HG03045 (cell line): ENCODE measurements at regions not wholly inside any gene's neighbourhood (a gene's known extent, or its start where the extent isn't known, plus 50 kb on each side); places are given as distances from the start of the nearest gene placed in this dataset.
"Not testable (repeated sequence)": the region's sequence is repeated elsewhere in the genome, so short reads cannot be mapped to it uniquely, and the experiment has no call there.

Experiments
- ATAC-seq: cut with Tn5 transposase; IDR thresholded peaks from one replicate; pipeline ENCODE4 v1.9.1; 2021; ENCODE audit warnings: mild to moderate bottlenecking, moderate library complexity; ENCODE audit not compliant: unreplicated experiment

DNA sequence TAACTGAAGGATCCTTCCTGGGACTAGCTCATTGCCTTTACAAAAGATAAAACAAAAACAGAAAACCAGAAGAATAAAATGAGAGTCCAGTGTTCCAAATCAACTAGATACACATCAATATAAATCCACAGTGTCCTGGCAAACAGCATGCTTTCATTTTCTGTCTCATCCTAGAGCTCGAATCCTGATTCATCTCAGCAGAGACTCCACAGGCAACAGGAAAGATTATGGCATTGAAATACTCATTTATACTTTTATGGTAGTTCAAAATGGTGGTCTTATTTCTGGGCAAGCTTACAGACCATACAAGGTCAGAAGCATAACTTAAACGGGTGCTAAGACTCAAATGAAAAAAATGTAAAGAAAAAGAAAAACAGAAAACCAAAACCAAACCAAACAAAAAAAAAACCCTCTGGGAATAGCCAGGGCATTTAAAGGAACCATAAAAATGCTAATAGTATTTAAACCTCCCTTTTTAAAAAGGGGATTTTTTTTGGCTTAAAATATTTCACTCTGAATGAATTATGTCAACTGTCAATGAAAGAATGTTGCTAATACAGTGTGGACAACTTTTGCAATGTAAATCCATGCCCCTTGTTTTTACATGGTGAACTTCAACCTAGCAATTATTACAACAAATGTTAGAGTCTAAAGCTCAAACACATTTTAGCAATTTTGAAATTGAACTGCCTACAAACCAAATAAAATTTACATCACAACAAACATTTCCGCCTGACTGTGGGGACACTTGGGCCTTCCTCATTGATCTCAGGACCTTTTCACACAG lies 57.9 kb downstream of the GPR101 start:
- ATAC-seq = no peak

DNA sequence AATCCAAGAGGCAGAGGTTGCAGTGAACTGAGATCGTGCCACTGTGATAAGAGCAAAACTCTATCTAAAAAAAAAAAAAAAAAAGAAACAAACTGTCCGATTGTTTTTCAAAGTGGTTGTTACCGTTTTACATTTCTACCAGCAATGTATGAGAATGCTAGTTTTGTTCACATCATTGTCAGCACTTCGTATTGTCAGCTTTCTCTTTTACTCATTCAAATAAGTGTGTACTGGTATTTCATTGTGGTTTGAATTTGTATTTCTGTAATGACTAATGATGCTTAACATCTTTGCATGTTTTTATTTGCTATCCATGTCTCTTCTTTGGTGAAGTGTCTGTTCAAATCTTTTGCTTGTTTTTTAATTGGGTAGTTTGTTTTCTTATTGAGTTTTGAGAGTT lies 65.8 kb downstream of the GPR101 start:
- no peak for ATAC-seq

DNA sequence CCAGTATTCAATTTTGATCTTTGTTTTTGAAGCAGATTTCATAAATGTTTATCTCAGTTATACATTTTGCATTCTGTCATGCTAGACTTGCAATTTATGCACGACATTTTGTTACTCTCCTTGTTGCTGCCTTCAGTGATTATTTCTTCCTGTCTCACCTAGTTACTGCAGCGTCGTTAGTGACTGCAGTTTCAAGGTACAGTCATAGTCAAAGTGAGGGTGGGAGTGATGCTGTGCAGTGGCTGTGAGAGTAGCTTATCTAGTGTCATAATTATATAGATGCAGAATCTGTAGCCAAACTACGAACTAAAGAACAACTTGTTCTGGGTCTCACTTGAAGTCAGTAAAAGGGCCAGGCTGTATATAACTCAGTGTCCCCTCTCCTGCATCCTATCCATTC lies 69.8 kb downstream of the GPR101 start:
- ATAC-seq = no peak

DNA sequence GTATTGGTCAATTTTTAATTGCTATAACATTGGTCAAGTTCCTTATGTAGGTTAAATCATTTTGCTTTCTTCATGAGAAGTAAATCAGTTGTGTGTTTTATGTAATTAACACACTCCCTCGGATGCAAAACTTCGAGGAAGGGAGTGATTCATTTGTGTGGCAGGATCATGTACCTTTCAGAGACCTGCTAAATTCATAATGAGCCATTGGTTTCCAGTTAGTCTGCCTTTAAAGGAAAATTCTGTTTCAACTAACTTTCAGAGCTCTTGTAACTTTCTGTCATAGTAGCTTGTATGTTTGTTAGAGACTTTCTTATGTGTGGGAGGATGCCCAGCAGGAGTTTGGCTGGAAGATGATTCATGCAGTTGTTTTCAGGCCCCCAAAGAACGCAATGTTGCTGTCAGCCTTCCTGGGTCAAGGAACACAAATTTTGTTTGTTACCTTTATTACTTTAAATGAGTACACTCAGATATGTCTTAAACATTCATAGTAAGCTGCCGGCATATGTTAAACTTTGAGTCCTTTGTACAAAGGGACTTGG lies 72.1 kb downstream of the GPR101 start:
- ATAC-seq = no peak

DNA sequence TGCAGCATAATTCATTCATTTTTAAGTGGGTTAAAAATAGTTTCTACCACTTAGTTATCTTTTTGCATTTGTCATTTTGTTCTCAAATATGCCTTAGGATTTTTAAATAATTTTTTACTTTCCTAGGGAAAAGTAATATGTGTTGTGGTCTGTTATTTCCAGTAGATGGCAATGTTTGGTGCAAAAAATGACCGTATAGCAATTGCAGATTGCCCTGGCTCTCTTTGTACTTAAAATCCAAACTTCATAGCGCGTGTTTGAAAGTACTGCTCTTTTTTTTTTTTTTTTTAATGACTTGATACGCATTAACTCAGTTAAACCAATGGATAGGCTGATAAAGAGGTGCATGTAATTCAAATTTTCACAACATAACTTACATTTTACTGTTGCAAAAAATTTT lies 74.4 kb upstream of the RBMX start:
- ATAC-seq = no peak

DNA sequence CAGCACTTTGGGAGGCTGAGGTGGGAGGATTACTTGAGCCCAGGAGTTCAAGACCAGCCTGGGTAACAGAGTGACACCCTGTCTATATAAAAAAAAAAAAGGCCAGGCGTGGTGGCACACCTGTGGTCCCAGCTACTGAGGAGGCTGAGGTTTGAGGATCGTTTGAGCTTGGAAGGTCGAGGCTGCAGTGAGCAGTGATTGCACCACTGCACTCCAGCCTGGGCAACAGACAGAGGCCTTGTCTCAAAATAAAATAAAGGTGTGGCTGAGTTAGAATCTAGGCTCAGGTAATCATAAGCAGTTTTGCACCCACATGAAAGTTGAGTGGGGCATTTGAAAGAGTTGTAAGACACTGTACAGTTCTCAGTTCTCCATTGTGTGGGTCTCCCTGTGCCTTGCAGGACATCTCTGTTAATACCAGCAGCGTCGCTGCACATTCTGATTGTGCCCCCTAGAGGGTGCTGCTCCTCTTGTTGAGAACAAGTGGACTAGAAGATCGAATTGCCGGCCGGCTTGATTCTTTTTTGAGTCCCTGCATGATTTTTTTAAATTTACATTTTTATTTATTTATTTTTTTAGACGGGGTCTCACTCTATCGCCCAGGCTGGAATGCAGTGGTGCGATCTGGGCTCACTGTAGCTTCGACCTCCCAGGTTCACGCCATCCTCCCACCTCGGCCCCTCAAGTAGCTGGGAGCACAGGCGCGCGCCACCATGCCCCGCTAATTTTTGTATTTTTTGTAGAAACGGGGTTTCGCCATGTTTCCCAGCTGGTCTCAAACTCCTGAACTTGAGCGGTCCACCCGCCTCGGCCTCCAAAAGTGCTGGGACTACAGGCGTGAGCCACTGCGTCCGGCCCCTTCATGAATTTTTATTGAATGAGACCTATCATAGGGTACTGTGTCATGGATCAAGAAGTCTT lies 73.6 kb upstream of the RBMX start:
- ATAC-seq = peak; percentile 69

DNA sequence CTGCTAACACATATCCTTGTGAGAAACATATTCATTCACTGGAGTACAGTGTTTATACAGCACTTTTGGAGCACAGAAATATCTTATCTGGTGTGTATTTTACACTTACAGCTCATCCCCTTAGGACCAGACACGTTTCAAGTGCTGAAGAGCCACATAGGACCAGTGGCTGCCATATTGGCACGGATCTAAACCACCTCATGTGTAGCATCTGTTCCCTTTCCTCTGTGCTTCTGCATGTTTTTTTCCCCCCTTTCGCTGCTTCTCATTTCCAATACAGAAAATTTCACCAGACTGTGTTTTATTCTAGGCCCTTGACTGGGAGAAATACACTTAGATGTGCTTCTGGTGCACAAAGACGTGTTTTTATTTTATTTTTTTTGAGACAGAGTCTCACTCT lies 69.7 kb upstream of the RBMX start:
- ATAC-seq = no peak

DNA sequence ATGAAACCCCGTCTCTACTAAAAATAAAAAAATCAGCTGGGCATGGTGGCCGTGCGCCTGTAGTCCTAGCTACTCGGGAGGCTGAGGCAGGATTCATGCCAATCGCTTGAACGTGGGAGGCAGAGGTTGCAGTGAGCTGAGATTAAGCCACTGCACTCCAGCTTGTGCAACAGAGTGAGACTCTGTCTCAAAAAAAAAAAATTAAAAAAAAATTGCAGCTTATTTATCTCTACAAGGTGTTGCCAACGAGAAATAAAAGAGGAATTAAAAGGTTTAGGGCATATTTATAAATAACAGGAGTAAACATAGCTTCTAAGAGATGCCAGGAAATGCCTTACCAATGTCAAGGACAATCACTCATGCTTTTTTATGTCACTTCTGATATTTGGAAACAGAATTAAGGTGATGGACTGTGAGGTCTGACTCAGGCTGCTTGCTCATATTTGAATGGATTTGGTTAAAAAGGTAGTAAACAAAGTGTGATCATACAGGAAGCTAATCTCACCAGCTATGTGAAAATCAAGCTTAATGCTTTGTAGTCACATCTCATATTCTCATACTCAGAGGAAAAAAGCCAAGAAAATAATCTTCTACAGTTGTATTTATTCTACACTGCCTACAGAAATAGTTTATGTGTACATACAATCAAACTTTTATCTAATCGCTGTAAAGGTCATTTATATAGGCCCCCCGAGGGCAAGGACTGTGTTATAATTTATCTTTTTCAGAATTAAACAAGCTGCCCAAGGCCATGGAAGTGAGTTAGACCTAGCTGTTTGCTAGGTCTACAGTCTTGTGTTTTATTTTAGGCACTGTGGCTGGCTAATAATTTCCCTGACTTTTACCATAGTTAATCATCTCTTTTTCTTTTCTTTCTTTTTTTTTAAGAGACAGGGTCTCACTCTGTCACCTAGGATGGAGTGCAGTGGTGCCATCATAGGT lies 61.1 kb upstream of the RBMX start:
- ATAC-seq = no peak

DNA sequence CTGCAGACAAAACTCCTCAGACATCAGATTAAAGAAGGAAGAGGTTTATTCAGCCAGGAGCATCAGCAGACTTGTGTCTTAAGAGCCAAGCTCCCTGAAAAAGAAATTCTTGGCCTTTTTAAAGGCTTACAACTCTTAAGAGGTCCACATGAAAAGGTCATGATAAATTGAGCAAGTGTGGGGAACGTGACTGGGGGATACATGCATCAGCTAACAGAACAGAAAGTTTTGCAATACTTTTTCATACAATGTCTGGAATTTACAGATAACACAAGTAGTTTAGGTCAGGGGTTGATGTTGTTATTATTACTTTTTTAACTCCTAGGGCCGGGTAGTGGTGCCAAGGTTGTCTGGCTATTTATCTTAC lies 55.6 kb upstream of the RBMX start:
- ATAC-seq = no peak

DNA sequence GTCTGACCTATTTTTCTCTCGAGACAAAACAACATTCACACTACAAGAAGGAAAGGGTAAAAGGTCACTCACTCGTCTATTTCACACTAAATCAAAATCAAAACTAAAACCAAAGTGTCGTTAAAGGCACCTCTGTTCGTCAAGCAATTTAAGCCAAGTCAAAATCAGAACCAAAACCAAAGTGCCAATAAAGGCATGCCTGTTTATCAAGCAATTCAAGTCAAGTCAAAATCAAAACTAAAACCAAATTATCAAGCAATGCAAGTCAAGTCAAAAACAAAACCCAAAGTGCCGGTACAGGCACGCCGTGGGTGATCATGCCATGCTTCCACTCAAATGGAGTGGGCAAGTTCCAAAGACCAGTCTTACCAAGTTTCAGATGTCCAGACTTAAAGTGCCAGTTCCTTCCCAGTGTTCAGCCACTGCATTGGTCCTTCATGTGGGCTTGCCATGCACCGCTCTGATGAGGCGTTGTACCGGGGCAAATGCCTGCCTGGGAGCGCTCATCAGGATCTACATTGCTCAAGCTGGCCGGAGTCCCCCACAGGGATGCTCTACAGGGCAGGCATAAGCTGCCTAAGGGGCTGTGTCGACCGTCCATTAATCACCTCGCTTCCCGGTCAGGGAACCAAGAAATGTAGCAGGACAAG lies 55.1 kb upstream of the RBMX start:
- not testable (repeated sequence) for ATAC-seq

DNA sequence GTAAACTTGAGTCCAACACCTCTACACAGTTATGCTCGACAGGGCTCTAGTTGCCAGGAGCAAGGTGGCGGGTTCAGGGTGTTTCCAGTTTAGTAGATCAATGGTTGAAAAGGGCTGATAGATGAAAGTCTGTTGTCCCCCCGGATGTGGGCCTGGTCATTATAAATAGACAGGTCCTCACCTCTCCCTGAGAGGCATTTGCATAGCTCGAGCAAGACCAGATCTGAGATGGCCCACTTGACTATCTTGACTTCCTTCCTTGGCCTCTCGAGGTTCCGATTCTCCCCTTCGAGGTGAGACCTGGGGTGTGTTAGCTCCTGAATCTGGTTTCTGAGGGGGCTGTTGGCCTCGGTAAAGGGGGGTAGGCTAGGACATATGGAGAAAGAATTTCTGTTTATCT lies 54.1 kb upstream of the RBMX start:
- ATAC-seq = not testable (repeated sequence)

DNA sequence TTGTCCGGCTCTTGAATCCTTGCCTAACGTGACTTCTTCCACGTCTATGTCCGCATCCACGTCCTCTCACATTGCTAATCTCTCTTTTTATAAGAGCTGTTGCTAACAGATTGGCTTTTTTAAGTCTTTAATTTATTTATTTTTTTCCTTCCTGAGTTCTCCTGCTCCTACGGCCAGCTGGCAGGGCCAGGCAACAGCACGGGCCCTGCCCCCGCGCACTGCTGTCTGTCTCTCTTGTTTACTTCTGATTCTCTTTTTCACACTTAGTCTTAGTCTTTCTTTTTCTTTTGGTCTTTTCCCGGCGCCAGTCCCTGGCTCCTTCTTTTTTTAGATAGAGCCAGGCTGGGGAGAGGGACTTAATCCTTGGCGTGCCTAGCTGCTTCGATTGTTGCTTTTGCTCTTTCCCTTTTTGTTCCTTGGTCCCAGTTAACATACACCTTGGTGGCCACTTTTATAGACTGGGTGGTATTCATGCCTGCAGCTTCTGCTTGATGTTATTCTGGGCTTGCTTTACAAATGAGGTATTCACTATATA lies 53.2 kb upstream of the RBMX start:
- ATAC-seq = no peak

DNA sequence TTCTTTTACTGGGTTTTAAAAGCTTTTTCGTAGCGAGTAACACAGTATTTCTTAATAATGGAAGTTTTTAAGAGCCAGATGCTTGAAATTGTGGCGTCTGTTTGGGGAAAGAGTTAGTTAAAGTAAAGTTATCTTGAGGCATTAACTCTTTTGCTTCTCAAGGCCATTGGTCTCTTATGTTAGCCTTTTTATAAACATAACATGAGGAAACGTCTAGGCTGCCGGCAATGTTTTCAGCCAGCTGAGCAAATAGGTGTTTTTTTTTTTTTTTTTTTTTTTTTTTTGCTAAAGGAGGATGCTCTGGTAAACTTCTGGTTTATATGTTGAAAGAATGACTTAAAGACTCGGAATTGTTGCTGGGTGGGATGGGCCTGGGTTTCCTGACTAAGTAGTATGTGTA lies 51.1 kb upstream of the RBMX start:
- ATAC-seq = no peak
